ENCODE measurements at regions not wholly inside any gene's neighbourhood (a gene's known extent, or its start where the extent isn't known, plus 50 kb on each side); places are given as distances from the start of the nearest gene placed in this dataset.

GRCh38 chr15:39013262-39013661 is 448.6 kb upstream of the RASGRP1 start:
- no peak for DNase-seq (ENCODE audit: low read depth)
- no peak for TF ChIP-seq CTCF (IDR thresholded peaks at IDR 0.05; ENCODE audit: low read depth, low read length, missing control alignments)
- no peak overlapping the region for H3K4me3 ChIP-seq (ENCODE audit: low read depth, low read length)

GRCh38 chr15:39014682-39015081 is 450.1 kb upstream of the RASGRP1 start:
- no peak for TF ChIP-seq CTCF (IDR thresholded peaks at IDR 0.05; ENCODE audit: low read depth, low read length, missing control alignments)
- no peak for DNase-seq (ENCODE audit: low read depth)

GRCh38 chr15:39016706-39017105 is 452.1 kb upstream of the RASGRP1 start:
- DNase-seq (ENCODE audit: low read depth), result no peak
- H3K4me3 ChIP-seq (ENCODE audit: low read depth, low read length), result no peak overlapping the region
- no peak for TF ChIP-seq CTCF (IDR thresholded peaks at IDR 0.05; ENCODE audit: low read depth, low read length, missing control alignments)

More at GRCh38 chr15:39014682-39015081, 450.1 kb upstream of the RASGRP1 start:
- no peak overlapping the region for H3K4me3 ChIP-seq (ENCODE audit: low read depth, low read length)

GRCh38 chr15:39018966-39019365 is 454.4 kb upstream of the RASGRP1 start:
- no peak overlapping the region for H3K4me3 ChIP-seq (ENCODE audit: low read depth, low read length)
- DNase-seq (ENCODE audit: low read depth), result no peak
- no peak for TF ChIP-seq CTCF (IDR thresholded peaks at IDR 0.05; ENCODE audit: low read depth, low read length, missing control alignments)

GRCh38 chr15:39021341-39021740 is 456.7 kb upstream of the RASGRP1 start:
- no peak overlapping the region for H3K4me3 ChIP-seq (ENCODE audit: low read depth, low read length)
- TF ChIP-seq CTCF (IDR thresholded peaks at IDR 0.05; ENCODE audit: low read depth, low read length, missing control alignments), result no peak
- DNase-seq (ENCODE audit: low read depth), result no peak

GRCh38 chr15:39022532-39023305 is 458.1 kb upstream of the RASGRP1 start:
- H3K4me3 ChIP-seq (ENCODE audit: low read depth, low read length), result no peak overlapping the region
- no peak for DNase-seq (ENCODE audit: low read depth)
- no peak for TF ChIP-seq CTCF (IDR thresholded peaks at IDR 0.05; ENCODE audit: low read depth, low read length, missing control alignments)

- no peak overlapping the region for H3K4me3 ChIP-seq (ENCODE audit: low read depth, low read length)
Measured at GRCh38 chr15:39025321-39025720, 460.7 kb upstream of the RASGRP1 start.

More at GRCh38 chr15:39025321-39025720, 460.7 kb upstream of the RASGRP1 start:
- DNase-seq (ENCODE audit: low read depth), result no peak
- TF ChIP-seq CTCF (IDR thresholded peaks at IDR 0.05; ENCODE audit: low read depth, low read length, missing control alignments), result no peak
